ENCODE measurements at regions not wholly inside any gene's neighbourhood (a gene's known extent, or its start where the extent isn't known, plus 50 kb on each side); places are given as distances from the start of the nearest gene placed in this dataset.
"Not testable (repeated sequence)": the region's sequence is repeated elsewhere in the genome, so short reads cannot be mapped to it uniquely, and the experiment has no call there.

DNA sequence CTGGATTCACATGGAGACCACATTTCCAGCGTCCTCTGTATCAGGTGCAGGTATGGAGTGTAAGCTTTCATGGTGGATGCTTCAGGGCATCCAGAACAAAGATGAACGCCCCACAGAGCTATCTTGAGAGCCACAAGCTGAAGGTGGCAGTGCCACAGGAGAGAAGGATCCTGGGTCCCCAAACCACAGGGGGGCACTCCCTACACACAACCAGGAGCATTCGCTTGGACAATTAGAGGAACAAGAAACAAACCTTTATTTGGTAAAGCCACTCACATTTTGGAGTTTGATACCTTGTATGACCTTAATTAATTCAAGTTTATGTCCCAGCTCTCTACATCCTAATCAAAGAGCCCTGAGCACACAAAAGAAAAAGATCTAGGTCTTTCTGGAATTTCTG is 406.3 kb downstream of the PREX1 start:
- DNase-seq (ENCODE audit: low spot score) = no peak
- intact Hi-C loops (cut with DNase I) = no loop called here

DNA sequence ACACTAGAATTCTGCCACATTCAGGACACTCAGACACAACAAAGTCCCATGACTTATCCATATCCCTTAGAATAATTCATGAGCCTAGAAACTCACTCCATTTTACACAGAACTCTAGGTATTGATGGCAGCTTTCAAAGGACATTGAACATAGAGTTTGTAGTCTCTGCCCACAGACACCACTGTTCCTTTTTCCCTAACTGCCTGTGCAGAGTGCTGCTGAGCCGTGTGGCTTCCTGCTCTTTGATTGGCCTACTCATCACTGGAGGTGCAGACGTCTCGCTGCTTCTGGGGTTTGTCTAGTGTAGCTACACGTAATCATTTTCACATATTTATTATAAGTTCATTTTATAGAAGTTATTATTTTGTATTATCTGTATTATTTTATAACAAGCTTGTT is 407.6 kb downstream of the PREX1 start:
- intact Hi-C loops (cut with DNase I) = no loop called here
- no peak for DNase-seq (ENCODE audit: low spot score)

DNA sequence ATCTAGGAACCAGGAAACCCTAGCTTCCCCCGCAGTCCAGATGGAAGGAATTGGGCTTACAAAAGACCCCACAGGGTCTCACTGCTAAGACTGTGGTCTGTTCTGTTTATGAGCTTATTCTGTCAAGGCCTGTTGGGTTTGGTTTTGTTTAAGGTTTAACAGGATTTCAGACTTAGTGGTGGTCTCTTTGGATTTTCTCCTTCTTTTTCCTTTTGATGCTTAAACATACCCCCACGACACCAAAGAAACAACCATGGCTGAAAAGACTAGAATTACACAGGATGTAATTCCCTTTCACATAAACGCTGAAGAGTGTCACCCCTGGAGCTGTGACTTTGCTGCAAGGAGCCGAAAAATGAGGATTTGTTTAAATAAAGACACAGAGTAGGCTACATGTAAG is 408.6 kb downstream of the PREX1 start:
- DNase-seq (ENCODE audit: low spot score) = no peak
- intact Hi-C loops (cut with DNase I) = no loop called here

DNA sequence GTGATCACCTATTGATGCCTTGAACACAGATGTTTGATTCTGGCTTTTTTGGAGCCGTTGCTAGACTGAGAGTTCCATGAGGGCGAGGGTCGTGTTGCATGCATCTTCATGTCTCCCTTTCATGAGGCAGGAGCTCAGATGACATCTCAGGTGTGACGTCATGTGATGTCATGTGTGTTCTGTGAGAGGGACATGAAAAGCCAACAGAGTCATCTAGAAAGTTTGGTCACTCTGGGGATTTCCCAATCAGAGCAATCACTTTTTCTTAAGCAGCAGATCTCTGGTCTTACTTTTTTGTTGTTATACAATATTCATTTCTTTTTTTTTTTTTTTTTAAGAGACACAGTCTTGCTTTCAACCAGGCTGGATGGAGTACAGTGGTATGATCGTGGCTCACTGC is 411.8 kb downstream of the PREX1 start:
- intact Hi-C loops (cut with DNase I) = no loop called here
- no peak for DNase-seq (ENCODE audit: low spot score)

DNA sequence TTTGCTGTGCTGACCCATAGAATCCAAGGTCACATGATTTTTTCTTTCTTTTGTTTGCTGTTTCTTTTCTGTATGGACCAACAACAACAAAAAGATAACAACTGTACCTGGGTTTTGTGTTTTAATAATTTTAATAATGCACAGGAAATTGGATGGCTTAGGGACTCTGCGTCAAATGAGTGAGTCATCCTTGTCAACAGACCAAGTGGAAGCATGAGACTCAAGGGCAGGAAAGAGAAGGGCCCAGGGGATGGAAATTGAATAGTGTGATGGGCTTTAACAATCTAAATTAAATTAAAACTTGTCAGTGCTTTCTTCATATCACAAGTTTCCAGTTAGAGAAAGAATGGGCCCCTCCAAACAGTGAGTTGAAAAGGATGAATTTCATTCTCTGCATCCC is 413.0 kb downstream of the PREX1 start:
- intact Hi-C loops (cut with DNase I) = no loop called here
- no peak for DNase-seq (ENCODE audit: low spot score)

DNA sequence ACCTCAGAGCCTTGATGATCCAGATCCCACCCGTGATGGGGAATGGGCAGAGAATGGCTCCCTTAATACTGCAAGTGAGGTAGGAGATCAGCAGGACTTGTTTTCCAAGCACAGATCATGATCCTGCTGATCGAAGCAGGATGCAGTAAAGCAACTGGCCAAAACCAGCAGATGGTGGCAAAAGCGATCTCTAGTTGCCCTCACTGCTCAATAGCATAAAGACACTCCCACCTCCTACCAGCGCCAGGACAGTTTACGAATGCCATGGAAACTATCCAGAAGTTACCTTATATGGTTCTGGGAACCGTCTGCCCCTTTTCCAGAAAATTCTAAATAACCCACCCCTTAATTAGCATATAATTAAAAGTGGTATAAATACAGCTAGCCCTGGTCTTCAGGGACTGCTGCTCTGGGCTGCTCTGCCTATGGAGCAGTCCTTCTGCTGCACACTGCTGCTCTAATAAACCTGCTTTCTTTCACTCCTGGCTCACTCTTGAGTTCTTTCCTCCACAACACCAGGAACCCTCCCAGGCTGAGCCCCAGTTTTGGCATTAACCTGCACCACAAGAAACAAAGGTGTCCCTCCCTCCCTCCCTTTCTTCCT is 415.8 kb downstream of the PREX1 start:
- DNase-seq (ENCODE audit: low spot score) = no peak
- intact Hi-C loops (cut with DNase I) = no loop called here

DNA sequence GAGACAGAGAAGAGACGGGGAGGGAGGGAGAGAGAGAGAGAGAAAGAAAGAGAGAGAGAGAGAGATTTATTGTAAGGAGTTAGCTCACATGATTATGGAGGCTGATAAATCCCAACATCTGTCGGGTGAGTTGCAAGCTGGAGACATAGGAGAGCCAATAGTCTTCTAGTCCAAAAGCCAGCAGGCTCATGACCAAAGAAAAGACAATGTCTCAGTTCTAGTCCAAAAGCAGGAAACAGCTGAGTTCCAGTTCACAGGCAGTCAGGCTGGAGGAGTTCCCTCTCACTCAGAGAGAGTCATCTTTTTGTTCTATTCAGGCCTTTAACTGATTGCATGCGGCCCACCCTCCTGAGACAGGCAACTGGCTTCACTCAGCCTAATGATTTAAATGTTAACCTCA is 416.6 kb downstream of the PREX1 start:
- no peak for DNase-seq (ENCODE audit: low spot score)
- intact Hi-C loops (cut with DNase I) = no loop called here

DNA sequence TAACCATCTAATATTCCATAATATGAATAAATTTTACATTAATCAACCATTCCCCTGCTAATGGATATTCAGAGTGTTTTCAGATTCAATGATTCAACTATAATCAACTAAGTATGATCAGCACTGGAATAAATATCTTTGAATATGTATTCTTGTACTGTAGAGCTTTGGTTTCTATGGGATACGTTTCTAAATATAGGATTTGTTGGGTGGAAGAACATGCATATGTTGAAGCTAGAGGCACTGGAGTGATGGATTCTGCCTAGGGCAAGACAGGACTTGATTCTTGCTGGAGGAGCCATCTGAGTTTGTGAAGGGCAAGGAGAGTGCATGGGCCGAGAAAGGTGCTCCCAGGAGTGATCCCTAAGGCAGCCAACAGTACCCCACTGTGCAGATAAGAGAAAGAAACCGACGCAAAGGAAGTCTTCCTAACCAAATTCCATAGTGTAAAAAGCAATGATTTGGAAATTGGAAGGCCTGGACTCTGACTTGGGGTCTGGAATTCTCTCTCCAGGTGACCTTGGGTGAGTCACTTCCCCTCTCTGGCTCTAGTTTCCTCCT is 418.7 kb downstream of the PREX1 start:
- peak; percentile 15 for DNase-seq (ENCODE audit: low spot score)
- intact Hi-C loops (cut with DNase I) = no loop called here

DNA sequence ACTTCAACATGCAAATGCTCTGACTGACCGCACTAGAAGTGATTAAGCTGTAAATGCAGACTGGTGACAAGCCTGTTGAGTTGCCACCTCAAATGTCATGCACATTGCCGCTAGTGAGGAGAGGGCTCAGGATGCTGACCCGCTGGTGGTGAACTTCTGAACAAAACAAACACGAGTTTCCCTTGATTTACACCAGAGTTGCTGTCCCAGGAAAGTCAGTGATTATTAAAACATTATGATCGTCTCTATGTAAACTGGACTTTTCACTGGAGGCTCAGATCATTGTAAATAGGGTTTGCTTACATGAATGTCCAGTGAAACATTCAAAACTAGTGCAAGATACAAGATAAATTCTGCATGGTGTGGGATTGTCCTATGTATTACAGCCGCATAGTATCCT is 420.1 kb downstream of the PREX1 start:
- no peak for DNase-seq (ENCODE audit: low spot score)
- intact Hi-C loops (cut with DNase I) = no loop called here

DNA sequence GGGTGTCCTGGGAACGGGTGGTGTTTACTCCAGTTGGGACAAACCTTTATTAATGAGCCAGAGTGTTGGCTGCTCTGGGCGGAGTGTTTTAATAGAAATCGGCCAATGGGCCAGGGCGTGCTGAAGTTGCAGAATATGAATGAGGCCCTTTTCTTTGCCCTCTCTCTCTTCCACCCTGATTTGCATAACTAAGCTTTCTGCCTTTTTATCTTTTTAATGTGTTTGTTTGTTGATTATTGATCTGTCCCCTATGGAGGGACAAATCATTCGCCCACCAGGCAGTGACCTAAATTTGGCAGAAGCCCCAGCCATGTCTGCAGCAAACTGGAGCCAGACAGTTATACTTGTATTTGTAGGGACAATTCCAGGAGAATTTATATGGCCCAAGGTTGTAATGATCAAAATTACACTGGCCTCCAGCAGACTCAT is 420.9 kb downstream of the PREX1 start:
- intact Hi-C loops (cut with DNase I) = no loop called here

DNA sequence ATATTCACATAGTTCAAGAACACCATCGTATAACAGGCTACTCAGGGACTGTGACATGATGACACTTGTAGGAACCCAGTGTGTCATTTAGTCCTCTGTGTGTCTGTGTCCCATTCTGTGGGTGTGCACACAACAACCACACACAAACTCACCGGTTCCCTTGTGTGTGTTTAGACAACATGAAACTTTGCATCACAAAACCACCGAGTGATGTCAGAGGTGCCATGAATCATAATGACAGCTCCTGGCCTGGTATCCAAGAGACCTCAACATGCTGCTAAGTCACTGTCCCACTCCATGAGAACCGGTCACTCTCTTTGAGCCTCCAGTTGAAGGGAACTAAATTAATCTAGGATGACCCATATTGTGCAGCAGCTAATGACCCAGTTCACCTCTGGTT is 421.3 kb downstream of the PREX1 start:
- DNase-seq (ENCODE audit: low spot score) = no peak
- intact Hi-C loops (cut with DNase I) = no loop called here

More for the DNA sequence above, 420.9 kb downstream of the PREX1 start:
- DNase-seq (ENCODE audit: low spot score) = peak; percentile 44

DNA sequence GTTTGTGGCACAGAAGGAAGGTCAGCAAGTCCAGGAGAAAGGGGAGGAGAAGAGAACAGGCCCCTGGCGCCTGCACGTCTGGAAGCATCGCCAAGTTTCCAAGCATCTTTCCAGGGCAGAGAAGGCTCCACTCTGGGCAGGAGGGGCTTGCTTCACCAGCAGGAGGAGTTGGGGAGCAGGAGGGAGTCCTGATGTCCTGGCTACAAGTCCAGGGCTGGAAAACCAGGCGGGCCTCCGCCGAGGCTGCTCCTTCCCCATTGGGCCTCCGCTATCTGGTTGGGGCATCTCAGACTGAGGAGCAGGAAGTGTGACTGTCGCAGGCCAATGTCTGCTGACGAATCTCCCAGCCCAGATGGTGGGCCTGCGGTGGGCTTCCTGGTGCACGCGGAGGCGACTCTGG is 421.9 kb downstream of the PREX1 start:
- intact Hi-C loops (cut with DNase I) = no loop called here
- no peak for DNase-seq (ENCODE audit: low spot score)

DNA sequence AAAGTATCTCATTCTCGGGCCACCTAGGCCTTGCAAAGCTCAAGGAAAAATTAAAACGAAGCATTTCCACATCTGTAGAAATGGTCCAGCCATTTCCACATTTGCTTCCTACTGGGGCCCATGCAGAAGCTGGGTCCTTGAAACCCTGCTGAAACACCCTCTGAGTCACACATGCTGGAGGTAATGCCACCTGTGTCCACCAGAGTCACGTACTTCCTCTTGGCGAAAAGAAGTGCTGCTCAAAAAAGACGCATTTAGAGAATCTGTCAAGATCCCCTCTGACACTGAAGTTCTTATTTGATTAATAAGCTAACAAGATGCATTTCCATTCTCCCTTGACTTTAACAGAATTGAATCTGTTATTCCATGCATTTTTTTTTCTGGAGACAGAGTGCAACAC is 423.2 kb downstream of the PREX1 start:
- intact Hi-C loops (cut with DNase I) = no loop called here
- DNase-seq (ENCODE audit: low spot score) = peak; percentile 22

DNA sequence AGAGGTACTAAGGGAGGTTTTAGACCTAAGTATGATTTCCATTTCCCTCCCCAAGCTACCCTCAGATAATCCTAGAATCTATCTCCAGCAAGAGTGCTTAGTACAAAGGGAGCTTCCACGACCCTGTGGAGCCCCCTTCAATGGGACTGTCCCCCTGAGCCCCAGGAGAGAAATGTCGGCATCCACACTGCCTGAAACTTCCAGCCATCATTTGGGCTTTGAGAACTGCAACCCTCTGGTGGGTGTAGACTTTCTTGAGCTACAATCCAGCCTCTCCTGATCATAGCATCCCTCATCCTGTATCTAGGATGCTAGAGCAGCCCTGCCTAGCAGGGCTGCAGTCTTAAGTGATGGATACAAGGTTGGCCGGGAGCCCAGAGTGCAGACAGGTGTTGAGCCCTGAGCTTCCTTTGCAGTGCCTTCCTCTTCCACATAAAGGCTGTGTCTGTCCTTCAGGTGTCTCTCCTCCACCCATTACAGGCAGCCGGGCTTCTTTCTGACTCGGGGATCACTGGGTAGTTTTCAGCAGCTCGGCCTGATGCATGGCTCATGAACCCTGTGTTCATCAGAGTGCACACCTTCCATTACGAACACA is 424.5 kb downstream of the PREX1 start:
- DNase-seq (ENCODE audit: low spot score) = peak; percentile 26
- intact Hi-C loops (cut with DNase I) = no loop called here

DNA sequence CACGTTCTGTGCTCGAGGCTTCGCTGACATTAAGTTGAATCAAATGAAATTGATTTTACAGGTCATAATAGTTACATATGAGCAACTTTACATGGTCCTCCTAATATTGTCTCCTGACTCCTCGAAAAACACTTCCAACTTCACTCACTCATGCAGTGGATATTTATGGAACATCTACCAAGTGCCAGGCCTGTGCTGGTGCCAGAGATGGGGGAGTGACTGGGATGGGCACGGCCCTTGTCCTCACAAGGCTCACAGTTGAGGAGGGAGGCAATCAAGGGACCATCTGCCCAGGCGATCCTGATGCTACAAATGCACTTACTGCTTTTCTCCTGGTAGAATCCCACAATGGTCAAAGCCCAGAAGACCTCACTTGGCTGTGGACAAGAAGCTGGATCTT is 426.4 kb downstream of the PREX1 start:
- intact Hi-C loops (cut with DNase I) = no loop called here
- DNase-seq (ENCODE audit: low spot score) = peak; percentile 62

DNA sequence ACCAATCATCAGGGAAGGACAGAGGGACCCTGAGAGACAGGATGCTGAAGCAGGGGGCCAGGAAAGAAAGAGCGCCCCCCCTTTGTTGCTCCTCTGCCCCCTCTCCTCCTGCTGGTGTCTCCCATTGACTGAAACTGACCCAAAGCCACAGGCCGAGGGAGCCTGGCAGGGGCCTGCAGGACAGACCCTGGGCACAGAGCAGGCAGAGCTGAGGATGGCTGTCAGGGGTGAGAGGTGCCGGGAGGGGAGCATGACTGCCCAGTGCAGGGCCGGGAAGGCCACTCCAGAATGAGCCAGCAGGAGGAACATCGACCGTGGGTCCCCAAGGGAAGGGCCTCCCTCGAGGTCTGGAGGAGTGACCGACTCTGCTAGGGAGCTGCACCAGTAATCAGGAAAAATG is 427.8 kb downstream of the PREX1 start:
- peak; percentile 56 for DNase-seq (ENCODE audit: low spot score)
- intact Hi-C loops (cut with DNase I) = no loop called here

DNA sequence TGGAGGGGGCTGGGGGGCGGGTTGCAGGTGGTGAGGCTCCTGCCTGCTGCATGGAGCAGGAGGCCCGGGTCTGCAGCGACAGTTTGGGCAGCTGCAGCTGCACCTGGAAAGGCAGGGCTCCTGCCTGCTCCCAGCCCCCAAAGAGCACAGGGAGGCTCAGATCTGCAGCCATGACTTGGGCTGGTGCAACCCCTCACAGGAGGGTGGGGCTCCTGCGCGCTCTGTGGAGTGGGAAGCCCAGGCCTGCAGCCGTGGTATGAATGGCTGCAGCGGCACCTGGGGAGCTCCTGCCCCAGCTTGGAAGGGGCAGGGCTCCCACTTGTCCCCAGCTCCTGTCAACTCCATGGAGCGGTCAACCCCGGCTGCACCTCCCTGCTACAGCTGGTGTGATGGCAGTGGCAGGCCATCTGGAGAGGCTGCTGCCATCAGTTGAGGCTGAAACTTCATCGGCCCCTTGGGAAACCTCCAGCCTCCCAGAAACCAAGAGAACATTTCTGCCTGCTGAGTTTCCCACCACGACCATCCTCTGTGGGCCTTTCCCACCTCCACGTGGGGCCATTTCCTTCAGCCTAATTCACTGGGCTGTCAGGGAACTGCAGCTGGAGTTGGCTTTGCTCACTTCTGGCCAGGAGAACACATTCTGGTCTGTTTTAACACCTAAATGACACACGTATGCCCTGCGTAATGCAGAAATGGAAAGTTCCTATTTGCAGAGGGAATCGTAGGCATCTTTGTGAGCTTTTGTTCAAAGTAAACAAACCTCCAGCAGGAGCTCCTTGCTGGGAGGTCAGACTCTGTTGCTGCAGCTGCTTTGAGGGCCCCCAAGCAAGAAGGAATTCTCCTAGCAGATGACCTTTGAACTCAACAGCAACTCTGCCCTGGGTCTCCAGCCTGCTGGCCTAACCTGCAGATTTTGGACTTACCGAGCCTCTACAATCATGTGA is 429.0 kb downstream of the PREX1 start:
- peak; percentile 76 for DNase-seq (ENCODE audit: low spot score)
- intact Hi-C loops (cut with DNase I) = no loop called here

DNA sequence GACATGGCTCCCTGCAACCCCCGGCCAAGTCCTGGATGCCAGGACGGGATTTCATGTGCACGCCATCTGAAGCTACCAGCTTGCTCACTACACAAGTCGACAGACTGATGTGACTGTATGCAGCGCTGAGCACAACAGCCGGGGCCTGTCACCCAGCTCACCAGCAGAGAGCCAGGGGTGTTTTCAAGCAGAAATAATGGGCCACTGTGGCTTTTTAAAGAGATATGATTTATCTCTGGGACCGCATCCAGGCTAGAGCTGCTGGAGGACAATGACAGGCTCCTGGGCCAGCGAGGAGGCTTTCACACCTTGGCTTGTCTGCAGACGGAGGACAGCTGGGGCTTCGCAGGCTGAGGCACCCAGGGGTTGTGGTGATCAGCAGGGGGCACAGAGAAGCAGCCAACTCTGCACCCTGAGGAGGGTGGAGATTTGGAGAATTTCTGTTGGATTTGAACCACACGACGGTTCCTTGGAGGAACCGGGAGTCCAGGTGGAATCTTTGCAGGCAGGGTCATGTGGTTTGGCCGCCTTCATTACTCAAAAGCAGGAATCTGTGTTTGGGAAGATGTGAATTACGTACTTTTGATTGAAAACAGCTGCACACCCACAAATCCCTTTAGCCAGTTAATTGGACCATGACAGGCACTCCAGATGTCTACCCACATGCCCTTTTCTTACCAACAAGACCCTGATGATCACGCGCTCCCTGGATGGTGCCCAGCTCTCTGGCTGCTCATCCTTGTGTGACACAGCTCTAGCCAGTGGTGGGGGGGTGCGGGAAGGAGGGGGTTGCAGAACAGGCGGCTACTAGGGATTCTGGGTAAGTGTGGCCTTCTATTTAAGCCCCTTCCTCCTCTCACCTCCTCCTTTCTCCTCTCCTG is 430.6 kb downstream of the PREX1 start:
- intact Hi-C loops (cut with DNase I) = not testable (repeated sequence)

DNA sequence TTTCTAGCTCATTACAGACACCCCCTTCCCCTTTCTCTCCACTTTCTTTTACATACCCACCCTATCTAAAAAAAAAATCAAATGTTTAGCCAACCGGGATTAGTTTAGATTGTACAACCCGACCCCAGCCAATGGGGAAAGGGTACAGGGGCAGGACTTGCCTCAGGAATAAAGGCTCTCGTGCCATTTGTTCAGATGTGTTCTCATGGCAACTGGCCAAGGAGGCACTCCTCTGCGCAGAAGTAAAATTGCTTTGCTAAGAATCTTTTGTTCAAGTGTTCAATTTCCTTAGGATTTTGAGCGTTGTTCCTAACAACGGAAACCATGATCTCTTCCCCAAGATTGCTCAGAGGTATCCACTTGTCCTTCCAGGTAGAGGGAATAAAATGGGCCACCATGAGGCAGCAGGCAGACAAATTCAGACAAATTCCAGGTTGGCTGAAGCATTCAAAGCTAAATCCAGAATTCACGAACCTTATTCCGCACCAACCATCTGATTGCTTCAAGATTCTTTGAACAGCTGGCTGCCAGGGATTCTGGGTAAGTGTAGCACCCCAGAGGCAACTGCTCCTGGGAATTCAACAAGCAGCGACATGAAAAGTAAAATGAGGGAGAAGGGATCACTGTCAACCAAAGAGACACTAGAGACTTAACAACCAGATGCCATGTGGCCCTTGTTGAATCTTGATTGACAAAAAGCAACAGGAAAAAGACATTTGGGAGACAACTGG is 431.8 kb downstream of the PREX1 start:
- intact Hi-C loops (cut with DNase I) = no loop called here
- peak; percentile 7 for DNase-seq (ENCODE audit: low spot score)

More for the DNA sequence above, 430.6 kb downstream of the PREX1 start:
- DNase-seq (ENCODE audit: low spot score) = peak; percentile 59

Data from cardiac septum (tissue), 1 donor.